ENCODE measurements at regions not wholly inside any gene's neighbourhood (a gene's known extent, or its start where the extent isn't known, plus 50 kb on each side); places are given as distances from the start of the nearest gene placed in this dataset.
"Not testable (repeated sequence)": the region's sequence is repeated elsewhere in the genome, so short reads cannot be mapped to it uniquely, and the experiment has no call there.

- DNase-seq, result no peak
Measured at GRCh38 chr10:64089648-64090047, 568.4 kb downstream of the REEP3 start.

DNA sequence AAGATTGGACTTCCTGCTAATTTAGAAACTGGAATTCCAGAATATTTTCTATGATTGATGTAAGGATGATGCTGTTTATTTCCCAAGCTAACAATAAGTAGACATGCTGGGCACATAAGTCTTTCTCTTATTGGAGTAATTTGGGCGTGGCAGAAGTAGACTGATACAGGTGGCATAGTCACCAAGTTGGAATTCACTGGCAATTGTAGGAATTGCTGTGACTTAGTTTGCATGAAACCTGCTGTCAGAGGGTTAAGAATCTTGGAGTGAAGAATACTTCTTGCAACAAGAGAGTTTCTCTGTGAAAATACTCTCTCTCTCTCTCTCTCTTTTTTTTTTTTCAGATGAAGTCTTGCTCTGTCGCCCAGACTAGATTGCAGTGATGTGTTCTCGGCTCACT, 569.7 kb downstream of the REEP3 start:
- no peak for DNase-seq

DNA sequence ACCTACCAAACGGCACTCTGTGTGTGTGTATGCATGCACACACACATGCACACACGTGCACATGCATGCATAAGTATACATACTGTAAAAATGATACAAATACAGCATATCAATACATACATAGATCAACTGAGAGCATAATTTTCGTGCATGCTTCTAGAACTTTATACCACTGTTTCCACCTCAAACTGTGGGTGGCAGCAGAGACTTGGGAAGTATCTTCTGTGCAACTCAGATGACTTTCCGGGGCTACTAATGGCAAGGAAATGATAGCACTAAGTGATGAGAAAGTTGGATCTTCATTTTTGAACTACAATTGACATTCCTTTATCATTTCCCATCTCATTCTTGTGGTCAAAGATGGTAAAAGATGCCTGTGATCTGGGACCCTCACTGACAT, 570.7 kb downstream of the REEP3 start:
- peak; percentile 31 for DNase-seq

DNA sequence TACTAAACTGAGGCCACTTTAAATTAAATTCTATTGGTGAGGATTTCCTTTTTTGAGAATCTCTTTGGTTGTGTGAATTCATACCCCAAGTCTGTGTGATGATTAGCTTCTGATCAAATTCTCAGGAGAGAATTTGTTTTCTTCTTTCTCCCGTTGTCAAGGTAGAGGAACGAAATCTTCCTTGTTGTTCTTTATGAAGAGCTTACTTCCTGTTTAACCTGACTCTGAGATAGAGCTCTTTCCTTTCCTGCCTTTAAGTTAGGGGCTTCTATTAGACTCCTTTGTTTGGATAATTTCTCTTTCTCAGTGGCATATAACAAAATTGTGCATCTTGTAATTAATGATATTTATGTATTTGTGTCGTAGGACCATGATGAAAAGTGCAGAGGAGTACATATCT, 572.1 kb downstream of the REEP3 start:
- DNase-seq, result no peak

DNA sequence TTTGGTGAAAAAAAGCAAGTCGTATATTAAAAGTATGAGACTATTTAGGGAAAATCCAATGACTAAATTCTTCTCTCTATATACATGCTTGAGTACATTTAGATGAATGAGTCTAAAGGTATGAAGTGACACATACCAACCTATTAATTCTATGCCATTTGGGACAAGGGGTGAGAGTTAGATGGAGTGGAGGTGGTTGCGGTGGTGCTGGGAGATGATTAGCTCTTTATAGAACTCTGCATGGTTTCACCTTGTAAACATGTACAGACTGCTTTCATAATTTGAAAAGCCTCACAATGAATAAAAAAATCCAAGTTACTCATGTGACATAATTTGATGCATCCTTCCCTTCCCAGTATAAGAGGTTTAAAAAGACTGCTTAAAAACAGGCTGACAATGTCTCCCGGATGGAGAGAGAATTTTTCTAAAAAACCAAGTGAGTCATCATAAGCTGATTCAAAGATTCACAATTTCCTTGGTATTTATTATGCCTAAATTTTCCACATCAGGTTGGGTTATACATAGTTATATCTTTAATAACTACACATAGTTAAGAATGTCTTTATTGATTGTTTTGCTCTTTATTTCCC, 572.8 kb downstream of the REEP3 start:
- no peak for DNase-seq

GRCh38 chr10:64096941-64097340, 575.7 kb downstream of the REEP3 start:
- DNase-seq, result no peak

GRCh38 chr10:64097391-64098122, 576.4 kb downstream of the REEP3 start:
- no peak for DNase-seq

GRCh38 chr10:64098994-64099393, 577.8 kb downstream of the REEP3 start:
- DNase-seq, result no peak

- DNase-seq, result no peak
Measured at GRCh38 chr10:64101606-64102263, 580.5 kb downstream of the REEP3 start.

DNA sequence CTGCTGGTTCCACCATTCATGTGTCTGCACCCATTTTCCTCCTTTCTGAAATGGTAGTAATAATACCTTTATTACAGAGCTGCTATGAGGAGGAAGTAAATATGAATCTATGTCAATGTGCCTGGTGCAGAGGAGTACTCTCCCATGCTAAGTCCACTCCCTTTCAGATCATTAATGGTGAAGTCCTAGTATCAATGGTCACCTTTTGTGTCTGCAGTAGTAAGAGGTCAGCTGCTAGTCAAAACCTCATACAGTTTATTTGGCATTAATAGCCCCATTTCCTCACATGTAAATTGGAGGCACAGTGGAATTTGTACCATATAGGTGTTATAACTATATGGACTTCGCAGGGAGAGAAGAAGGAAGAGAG, 581.0 kb downstream of the REEP3 start:
- DNase-seq, result no peak

GRCh38 chr10:64102916-64103315, 581.7 kb downstream of the REEP3 start:
- DNase-seq, result no peak

DNA sequence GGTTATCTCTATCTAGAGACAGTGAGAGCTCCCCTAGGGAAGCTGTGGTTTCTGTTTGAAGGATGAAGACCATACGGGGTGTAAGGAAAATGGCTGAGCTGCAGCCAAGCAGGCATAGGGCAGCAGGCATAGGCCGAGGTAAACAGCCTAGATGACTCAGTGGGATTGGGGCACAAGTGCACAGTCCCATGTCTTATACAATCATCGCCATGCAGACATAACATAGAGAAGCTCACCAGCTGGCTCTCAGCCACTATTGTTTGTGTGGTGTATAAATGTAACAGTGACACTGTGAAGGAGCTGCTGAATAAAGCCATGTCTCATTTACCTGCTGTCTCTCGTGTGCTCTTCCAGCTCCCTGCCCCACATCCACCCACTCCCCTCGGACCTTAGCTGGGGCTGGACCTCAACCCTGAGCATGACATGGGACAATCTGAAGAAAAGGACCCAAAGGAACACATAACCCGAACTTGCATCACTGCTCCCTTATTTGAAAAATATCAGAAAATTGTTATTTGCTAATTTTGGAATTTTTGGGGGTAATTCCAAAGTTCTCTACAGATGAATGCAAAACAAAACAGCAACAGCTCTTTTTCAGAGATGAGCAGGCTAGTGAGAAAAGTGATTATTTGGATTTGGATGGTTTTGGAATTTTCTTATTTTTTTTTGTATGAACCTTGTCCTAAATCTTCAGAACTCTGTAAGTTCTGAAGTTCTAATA, 582.7 kb downstream of the REEP3 start:
- no peak for DNase-seq

DNA sequence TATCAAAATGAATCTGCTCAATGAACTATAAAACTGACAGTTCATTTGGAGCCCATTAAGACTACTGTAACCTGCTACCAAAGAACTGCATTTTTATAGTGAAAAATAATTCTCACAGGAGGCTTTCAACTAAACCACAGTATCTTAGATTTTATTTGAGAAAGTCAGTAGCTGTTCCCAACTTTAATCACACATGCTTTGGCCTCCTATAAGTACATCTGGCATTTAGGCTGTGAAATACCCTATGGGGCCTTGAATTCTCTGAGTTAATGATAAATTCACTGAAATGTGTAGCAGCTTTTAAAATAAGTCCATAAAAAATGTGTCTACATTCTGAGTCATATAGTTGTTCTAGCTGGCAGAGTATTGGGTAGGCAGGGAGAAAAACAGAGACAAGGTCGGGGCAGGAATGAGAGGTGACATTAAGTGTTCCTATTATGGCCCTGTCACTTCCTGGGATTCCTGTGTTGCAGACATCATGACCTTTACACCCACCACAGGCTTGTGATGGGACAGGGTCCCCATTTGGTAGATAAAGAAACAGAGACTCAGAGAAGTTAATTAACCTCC, 588.8 kb downstream of the REEP3 start:
- no peak for DNase-seq

DNA sequence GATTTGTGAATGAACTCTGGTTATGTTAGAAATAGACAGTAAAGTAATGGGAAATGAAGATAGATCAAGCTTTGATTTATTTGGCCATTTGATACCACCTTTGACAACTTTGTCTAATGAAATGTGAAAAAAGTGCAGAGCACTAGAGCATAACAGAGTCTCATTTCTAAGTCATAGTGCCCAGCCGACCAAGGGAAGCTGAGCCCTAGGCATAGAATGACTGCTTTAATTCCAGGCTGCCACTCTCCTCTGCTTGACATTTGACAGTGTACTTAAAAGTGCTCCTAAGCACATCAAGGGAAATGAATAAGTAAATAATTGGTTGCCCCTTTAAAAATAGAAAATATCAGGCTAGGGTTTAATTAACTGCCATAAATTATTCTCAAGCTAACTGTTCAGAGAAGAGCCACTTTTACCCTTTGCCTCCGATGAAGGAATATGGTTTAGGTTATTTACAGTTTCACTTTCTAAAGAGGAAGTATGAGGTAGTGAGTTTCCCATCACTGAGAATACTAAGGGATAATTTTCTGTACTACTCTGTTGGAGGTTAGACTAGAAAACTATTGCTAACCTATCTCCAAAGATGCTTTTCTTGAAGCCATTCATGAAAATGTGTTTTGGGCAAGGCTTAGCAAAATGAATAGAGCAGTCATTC, 591.6 kb downstream of the REEP3 start:
- DNase-seq, result no peak

DNA sequence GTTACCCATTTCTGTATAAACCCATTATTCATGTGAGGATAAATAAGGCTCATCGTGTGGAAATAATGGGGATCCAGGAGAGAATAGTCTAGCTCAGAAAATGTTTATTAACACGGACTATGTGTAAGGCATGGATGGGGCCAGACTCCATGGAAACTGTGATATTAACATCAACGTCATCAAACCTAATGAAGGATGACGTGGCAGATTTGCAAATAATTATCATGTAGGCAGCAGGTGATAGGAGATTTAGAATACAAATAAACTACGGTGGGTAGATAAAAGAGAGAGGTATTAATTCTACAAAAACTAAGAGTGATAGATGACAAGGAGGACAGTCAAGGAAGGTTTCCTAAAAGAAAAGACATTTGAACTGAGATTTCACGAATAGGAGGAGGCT, 592.2 kb downstream of the REEP3 start:
- no peak for DNase-seq

DNA sequence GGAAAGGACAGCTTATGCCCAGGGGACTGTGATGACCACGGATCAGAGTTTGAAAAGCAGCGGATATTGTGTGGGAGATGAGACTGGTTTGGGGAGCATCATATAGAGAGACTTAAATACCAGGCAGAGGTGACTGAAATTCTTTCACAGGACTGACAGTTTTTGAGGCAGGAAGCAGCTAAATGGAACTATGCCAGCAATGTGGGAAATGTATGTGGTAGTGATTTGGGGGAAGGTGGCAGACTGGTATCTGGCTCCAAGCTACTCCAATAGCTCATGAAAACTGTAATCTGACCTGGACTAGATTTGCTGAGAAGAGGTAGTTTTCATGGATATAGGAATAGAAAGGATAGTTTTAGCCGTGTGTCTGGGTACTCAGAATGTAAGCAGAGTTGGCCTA, 592.6 kb downstream of the REEP3 start:
- DNase-seq, result no peak

DNA sequence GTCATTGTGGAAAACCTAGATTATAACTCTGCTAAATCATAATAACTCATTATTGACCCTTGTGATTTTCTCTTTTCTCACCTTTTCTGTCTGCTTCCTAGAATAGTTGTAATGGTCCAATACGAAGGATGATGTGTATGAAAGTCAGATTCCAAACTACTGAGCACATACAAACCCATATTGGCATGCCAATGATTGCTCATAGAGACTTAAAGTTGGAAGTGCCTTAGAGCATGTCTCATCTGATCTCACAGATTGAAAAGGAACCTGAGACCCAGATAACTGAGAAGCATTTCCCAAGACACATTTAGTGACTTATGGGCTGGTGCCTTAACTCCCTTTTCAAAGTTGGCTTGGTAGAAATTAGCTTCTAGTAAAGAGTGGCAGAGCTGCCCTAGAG, 594.3 kb downstream of the REEP3 start:
- no peak for DNase-seq

DNA sequence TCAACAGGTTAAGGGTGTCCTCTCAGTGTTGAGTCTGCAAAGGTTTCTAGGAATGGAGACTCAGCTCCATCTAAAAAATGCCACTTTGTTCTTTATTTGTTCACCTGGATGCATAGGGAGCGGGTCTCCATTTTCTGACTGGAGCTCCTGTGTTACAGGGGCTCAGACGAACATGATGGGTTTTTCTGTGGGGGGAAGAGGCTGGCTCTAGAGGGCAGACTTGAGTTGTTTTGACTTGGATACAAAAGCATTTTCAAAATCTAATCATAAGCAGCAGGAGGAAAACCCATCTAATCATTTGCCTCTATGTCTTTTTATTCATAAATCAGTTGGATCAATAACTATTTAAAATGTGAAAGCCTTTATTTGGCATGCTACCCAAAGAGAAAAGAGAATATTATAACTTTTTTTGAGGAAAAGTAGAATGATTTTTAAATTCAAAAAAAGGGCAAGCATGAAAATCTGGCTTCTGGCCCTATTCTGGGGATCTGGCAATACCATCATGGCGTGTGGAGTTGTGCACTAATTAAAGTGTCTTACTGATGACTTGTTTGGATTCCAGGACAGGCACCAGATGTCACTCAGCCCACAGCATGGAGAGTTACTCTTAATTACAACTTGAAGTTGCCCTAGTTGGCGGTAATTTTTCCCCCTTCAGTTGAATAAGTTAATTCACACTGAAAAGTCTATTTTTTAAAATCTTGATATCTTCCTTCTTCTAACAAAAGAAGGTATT, 594.9 kb downstream of the REEP3 start:
- peak; percentile 55 for DNase-seq

DNA sequence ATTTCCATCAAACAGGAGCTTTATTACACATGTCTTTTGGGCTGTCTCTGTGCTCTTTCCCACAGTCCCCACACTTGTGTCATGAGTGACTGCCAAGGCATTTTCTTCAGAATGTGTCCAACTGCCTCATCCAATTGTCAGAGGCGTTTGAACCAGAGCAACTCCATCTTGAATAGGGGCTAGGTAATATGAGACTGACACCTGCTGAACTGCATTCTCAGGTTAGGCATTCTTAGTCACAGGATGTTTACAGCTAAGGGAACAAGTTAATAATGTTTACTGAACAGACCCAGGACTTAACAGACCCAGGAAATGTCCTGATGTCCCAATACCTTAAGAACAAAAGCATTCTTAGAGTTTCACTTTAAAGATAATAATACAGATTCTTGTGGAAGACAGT, 595.5 kb downstream of the REEP3 start:
- DNase-seq, result no peak

- DNase-seq, result no peak
Measured at GRCh38 chr10:64118736-64119135, 597.5 kb downstream of the REEP3 start.

GRCh38 chr10:64120301-64120980, 599.2 kb downstream of the REEP3 start:
- DNase-seq, result not testable (repeated sequence)

- DNase-seq, result no peak
Measured at GRCh38 chr10:64130152-64130551, 609.0 kb downstream of the REEP3 start.

Data from NCI-H82 (cell line).